Sciatic nerve (tissue), 2 donors: ENCODE measurements at regions not wholly inside any gene's neighbourhood (a gene's known extent, or its start where the extent isn't known, plus 50 kb on each side); places are given as distances from the start of the nearest gene placed in this dataset.

ENCODE experiments used
- ATAC-seq: fragments of 200-7000 bp; cut with Tn5 transposase; one replicate; pipeline ENCODE4 v1.9.1; 2020; ENCODE audit warnings: mild to moderate bottlenecking, moderate library complexity
- DNase-seq: peaks from one replicate; pipeline ENCODE4 v3.0.0-alpha.2; 2020; ENCODE audit warnings: low spot score
- intact Hi-C: fragments of 100-400 bp; cut with DNase I; formaldehyde crosslinking; loops from one replicate; pipeline ENCODE4 v1.14.2; 2022
- donor health status: DM: no; HTN: no; CAD: no.
- donor health status: DM: no; HTN: no; CAD: no.

DNA sequence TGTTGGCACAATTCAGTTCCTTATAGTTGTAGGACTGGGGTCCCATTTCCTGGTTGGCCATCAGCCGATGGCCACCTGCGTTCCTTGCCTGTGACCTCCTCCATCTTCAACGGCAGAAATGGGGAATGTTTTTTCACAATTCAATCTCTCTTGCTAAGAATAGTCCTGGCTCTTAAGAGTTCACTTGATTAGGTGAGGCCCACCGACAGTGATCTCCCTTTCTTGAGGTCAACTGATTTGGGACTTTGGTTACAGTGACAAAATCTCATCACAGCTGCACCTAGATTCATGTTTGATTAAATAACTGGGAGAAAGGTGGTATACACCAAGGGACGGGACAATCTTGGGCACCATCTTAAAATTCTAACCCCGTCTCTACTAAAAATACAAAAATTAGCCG, 139.1 kb upstream of the DTNBP1 start:
- no peak for ATAC-seq
- DNase-seq: no peak
- intact Hi-C loops: no loop called here

DNA sequence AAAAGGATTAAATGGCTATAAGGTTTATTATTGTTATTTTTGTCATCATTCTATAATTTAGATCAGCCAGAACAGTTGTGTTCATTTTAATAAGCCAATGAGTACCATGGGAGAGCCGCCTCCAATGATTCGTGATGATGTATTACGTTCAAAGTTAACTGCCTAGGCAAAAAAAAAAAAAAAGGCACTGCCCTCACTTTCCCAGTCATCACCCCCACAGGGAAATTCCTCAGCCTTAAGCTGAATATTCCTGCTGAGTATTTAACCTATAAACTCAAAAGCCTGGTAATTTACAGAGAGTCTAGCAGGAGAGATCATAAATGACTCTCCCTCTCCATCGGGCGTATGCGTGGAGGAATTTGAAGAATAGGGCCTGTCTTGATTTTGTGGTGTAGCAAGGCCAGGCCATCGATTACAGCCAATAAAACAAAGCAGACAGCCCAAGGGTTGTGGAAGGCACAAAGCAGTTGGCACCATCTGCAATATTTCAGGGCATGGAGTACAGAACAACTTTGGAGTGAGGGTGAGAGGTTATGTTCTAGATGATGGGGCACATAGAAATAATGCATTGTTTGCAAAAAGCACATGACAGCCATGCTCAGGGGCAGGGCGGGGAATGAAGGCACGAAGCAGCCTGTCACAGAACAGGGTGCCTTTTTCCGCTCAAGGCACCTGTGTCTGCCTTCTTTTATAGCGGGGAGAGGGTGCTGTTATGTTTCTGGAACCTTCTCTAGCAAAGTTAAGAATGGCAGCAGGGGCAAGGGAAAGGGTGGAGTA, 138.2 kb upstream of the DTNBP1 start:
- no peak for ATAC-seq
- intact Hi-C loops: no loop called here
- DNase-seq: no peak

DNA sequence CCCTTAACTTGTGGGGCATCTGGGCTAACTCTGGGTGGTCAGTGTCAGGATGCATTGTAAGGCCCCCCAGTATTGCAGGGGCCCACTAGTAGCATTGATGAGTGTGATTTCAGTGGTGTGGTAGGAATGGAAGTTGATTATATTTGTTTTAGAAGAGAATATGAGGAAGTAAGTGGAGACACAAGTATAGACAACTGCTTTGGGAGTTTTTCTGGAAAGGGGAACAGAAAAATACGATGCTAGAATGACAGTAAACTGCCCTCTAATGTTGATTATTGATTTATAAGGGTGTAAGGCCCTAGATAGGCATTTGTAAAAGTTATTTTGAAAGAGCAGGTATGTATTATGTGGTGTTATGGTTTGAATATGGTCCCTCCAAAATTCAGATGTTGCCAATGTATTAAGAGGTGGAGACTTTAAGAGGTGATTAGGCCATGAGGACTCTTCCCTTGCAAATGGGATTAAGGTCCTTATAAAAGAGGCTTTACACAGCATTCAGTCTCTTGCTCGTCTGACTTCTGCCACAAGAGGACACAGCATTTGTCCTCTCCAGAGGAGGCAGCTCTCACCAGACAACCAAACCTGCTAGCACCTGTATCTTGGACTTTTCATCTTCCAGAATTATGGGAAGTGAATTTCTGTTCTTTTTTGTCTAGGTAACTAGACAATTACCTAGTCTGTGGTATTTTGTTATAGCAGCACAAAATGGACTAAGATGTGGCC, 135.9 kb upstream of the DTNBP1 start:
- DNase-seq: no peak
- ATAC-seq: no peak
- intact Hi-C loops: no loop called here

- intact Hi-C loops: no loop called here
- no peak for ATAC-seq
Measured at GRCh38 chr6:15796844-15797243, 134.0 kb upstream of the DTNBP1 start.

GRCh38 chr6:15796130-15796771, 133.4 kb upstream of the DTNBP1 start:
- DNase-seq (no peak), ATAC-seq (no peak)
- intact Hi-C loops: no loop called here

More at GRCh38 chr6:15796844-15797243, 134.0 kb upstream of the DTNBP1 start:
- no peak for DNase-seq

DNA sequence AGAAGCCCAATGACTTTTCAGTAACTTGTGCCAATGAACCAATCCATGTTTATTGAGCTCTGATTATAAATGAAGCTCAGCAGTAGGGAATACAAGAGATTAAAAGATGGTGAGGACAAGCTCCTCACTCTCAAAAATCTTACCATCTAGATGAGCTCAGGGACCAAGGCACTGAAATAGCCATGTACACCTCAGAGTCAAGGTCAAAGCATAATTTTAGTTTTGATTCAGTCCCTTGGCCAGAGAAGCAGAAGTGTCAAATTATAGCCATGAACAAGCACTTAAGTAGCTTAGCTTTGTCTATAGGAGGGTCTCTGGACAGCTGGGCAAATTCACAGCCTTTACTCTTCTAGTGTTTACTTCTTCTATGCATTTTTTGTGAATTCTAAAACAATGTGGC, 131.0 kb upstream of the DTNBP1 start:
- DNase-seq (no peak), ATAC-seq (no peak)
- intact Hi-C loops: no loop called here

GRCh38 chr6:15793288-15793687, 130.5 kb upstream of the DTNBP1 start:
- DNase-seq: no peak
- ATAC-seq: no peak
- intact Hi-C loops: no loop called here

DNA sequence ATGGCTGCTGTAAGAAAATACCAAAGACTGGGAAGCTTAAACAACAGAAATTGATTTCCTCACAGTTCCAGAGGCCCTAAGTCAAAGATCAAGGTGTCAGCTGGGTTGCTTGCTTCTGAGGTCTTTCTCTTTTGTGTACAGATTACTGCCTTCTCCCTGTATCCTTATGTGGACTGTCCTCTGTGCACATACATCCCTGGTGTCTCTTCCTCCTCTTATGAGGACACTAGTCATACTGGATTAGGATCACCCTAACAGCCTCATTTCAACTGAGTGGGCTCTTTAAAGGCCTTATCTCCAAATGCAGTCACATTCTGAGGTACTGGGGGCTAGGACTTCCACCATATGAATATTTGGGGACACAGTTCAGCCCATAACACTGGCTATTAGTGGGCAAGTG, 130.0 kb upstream of the DTNBP1 start:
- no peak for DNase-seq
- intact Hi-C loops: no loop called here

GRCh38 chr6:15791448-15792181, 128.8 kb upstream of the DTNBP1 start:
- intact Hi-C loops: no loop called here
- DNase-seq (no peak), ATAC-seq (no peak)

More for the DNA sequence above, 130.0 kb upstream of the DTNBP1 start:
- no peak for ATAC-seq

DNA sequence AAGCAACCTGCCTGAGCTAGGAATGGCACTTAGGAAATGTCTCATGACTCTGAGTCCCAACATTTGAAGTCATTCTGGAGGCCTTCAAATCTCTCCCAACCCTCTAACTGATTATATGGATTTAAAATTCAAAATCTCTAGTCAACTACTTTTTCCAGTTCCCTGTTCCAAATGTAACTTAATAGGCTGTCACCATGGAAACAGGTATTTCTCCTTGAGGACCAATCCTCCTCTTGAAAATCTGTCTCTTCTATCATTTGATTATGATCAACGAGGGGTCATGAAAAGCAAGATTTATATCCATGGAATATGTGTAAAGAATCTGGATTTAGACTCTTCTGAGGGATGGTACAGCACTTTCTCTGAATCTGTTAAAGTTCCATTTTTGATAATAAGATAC, 127.3 kb upstream of the DTNBP1 start:
- no peak for DNase-seq
- ATAC-seq: no peak
- intact Hi-C loops: no loop called here

DNA sequence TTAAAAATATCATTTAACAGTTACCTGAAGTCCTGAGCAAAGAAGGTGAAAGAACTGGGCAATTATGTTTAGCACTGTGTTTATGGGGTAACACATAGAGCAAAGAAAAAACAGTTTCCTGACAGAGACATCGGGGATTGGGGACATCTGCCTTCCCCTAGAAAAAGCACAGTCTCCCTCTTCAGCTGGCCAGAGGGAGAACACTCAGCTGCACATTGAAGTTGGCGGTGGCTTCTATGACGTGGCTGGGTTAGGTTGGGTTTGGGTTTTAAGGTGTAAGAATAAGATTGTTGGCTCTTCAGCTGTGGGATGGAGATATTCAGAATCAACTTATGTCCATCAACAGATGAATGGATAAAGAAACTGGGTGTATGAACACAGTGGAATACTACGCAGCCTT, 124.0 kb upstream of the DTNBP1 start:
- no peak for DNase-seq
- intact Hi-C loops: no loop called here
- ATAC-seq: no peak

- DNase-seq (no peak), ATAC-seq (no peak)
- intact Hi-C loops: no loop called here
Measured at GRCh38 chr6:15783484-15783883, 120.7 kb upstream of the DTNBP1 start.

- intact Hi-C loops: no loop called here
- ATAC-seq (no peak), DNase-seq (no peak)
Measured at GRCh38 chr6:15781890-15782289, 119.1 kb upstream of the DTNBP1 start.

DNA sequence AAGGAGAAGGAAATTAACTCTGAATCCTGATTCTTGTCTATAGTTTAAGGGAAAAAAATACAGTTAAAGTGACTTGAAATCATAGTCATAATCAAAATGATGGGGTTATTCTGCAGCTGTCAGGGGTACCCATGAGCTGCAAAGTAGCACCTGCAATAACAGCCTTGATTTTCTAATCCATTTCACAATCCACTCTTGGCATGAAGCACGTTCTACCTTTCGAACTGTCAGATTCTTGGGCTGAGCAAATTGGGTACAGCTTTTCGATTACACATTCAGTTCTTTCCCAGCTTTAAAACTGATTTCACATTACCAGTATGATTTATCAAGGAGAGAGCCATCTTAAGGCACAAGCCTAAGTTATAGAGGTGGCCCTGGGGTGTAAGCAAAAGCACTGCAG, 118.5 kb upstream of the DTNBP1 start:
- intact Hi-C loops: no loop called here
- no peak for DNase-seq
- no peak for ATAC-seq

DNA sequence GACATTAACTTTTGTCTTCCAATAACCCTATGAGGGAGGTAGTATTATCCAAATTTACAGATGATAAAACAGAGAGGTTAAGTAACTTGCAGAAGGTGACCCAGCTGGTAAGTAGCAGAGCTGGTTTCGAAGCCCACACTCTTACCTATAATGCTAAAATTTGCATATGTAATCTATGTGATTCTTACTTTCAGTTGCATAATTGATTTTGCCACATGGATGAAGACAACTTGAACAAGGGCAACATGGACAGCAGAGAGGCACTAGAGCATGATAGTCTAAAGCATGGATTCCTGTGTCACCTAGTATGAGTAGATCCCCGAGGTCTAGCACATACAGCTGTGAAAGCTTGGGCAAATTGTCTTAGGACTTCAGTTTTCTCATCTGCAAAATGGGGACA, 117.6 kb upstream of the DTNBP1 start:
- intact Hi-C loops: no loop called here
- ATAC-seq (no peak), DNase-seq (no peak)

- DNase-seq (no peak), ATAC-seq (no peak)
- intact Hi-C loops: no loop called here
Measured at GRCh38 chr6:15779726-15780125, 116.9 kb upstream of the DTNBP1 start.

DNA sequence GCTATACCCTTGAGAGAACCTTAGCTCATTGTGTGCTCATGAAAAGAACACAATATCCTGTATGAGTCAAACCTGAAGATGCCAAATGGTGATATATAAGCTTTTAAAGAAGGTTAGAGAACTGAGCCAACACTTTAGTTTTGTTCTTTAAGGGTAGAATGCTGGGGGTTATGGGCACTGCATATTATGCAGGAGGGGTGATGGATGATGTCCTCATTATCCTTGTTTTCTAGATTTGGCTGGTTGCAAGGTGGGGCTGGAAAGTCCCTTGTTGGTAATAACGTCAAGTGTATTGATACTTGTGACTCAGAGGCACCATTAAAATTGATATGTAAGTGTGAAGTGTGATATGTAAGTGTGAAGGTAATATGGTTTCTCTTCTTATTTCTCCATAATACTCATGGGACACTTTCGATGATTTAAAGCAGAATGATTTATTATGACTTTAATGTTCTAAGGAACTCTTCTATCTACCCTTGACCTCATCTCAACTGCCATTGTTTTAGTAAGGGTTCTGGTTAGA, 113.7 kb upstream of the DTNBP1 start:
- ATAC-seq (no peak), DNase-seq (no peak)
- intact Hi-C loops: no loop called here

- intact Hi-C loops: no loop called here
- no peak for ATAC-seq
- DNase-seq: no peak
Measured at GRCh38 chr6:15775741-15776140, 112.9 kb upstream of the DTNBP1 start.

GRCh38 chr6:15775076-15775634, 112.3 kb upstream of the DTNBP1 start:
- DNase-seq (no peak), ATAC-seq (no peak)
- intact Hi-C loops: no loop called here
